ENCODE measurements at regions not wholly inside any gene's neighbourhood (a gene's known extent, or its start where the extent isn't known, plus 50 kb on each side); places are given as distances from the start of the nearest gene placed in this dataset.
"Not testable (repeated sequence)": the region's sequence is repeated elsewhere in the genome, so short reads cannot be mapped to it uniquely, and the experiment has no call there.

DNA sequence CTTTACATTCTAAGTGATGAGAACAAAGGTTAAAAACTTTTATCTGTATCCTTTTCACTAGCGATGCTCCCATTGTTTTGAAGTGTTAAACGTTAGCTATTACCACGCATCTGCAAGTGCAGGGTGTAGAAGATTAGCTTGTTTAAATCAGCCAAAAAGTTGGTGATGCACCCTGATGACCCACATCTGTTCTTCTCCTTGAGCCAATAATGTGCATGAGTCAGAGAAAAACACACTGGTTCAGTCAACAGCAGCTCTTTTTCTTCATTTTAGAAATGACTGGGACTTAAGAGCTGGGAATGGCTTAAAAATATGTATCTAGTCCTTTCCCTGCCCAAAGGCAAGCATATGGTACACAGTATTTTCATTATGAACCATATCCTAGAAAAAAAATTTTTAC, 323.5 kb upstream of the PDE3A start:
- DNase-seq (ENCODE audit: low read depth): peak; percentile 23

- no peak for DNase-seq (ENCODE audit: low read depth)
Measured at GRCh38 chr12:20047901-20048300, 320.4 kb upstream of the PDE3A start.

GRCh38 chr12:20050221-20050620, 318.1 kb upstream of the PDE3A start:
- DNase-seq (ENCODE audit: low read depth): no peak

DNA sequence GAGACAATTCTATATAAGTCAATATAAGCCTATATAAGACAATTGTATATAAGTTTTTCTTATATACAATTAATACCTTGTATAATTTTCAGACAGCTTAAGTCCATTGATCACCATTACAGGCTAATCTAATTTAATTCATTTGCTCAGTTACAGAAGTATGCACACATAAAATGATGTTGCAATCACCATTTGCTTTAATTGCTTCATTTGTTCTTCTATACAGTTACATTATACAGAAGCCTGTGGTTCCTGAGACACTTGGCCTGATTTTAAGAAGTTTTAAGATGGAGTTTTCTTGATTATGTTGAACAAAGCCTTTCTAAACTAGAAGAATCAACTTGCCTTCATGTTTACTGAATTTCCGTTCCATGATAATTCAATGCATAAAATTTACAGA, 314.6 kb upstream of the PDE3A start:
- no peak for DNase-seq (ENCODE audit: low read depth)

GRCh38 chr12:20055856-20056255, 312.5 kb upstream of the PDE3A start:
- no peak for DNase-seq (ENCODE audit: low read depth)

DNA sequence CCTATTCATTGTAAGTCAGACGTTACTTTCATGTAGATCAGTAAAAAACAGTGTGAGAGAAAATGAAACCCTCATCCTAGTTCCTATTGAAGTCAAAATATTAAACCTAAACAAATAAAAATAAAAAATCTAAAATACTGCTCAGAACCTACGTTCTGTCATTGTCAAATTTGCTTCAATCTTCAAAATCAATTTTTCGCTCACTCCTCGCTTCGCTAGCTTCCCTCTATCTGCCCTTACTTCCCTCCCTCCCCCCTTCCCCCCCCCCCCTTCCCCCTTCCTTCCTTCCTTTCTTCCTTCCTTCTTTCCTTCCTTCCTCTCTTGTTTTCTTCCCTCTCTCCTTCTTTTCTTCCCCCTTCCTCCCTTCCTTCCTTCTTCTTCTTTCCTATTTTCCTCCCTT, 310.9 kb upstream of the PDE3A start:
- no peak for DNase-seq (ENCODE audit: low read depth)

DNA sequence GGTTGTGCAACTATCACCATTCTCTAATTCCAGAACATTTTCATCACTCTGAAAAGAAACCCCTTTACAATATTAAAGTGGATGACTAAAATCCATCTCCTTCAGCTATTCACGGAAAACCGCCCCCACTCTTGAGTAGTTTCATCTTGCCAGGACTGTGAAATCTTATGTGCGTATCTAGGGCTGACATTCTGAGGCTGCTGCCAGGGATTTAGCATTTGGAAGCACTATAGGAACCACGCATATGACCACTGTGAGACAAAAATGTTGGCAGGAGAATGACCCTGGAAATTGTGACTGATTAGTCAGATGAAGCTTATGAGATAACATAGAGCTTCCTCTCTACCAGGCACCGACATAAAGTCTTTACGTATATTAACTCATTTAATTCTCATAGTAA, 305.2 kb upstream of the PDE3A start:
- no peak for DNase-seq (ENCODE audit: low read depth)

DNA sequence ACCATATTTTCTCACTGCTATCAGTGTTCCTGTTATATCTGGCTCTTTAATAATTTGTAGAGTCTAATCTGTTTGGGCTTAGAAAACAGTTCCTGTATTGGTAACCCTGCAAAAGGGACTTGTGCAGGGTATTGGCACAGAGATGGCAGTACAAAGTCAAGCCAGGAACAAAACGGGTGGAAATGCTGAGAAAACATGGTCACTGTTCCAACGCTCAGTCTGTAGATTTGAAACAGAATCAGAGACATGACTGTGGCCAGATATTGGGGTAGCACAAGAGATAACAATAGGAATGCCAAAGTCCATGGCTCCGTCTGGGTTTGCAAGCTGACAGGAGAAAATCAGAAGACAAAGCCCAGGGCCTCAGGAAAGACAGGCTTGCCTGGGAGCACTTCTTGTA, 290.7 kb upstream of the PDE3A start:
- DNase-seq (ENCODE audit: low read depth): no peak

GRCh38 chr12:20089077-20089476, 279.3 kb upstream of the PDE3A start:
- DNase-seq (ENCODE audit: low read depth): no peak

DNA sequence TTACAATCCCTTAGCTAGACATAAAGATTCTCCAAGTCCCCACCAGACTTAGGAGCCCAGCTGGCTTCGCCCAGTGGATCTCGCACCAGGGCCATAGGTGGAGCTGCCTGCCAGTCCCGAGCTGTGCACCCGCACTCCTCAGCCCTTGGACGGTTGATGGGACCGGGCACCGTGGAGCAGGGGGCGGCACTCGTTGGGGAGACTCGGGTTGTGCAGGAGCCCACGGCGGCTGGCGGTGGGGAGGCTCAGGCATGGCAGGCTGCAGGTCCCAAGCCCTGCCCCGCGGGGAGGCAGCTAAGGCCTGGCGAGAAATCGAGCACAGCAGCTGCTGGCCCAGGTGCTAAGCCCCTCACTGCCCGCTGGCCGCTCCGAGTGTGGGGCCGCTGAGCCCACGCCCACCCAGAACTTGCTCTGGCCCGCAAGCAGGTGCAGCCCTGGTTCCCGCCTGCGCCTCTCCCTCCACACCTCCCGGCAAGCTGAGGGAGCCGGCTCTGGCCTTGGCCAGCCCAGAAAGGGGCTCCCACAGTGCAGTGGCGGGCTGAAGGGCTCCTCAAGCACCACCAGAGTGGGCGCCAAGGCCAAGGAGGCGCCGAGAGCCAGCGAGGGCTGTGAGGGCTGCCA, 275.0 kb upstream of the PDE3A start:
- not testable (repeated sequence) for DNase-seq (ENCODE audit: low read depth)

- no peak for DNase-seq (ENCODE audit: low read depth)
Measured at GRCh38 chr12:20096430-20096829, 271.9 kb upstream of the PDE3A start.

GRCh38 chr12:20097626-20098025, 270.7 kb upstream of the PDE3A start:
- no peak for DNase-seq (ENCODE audit: low read depth)

DNA sequence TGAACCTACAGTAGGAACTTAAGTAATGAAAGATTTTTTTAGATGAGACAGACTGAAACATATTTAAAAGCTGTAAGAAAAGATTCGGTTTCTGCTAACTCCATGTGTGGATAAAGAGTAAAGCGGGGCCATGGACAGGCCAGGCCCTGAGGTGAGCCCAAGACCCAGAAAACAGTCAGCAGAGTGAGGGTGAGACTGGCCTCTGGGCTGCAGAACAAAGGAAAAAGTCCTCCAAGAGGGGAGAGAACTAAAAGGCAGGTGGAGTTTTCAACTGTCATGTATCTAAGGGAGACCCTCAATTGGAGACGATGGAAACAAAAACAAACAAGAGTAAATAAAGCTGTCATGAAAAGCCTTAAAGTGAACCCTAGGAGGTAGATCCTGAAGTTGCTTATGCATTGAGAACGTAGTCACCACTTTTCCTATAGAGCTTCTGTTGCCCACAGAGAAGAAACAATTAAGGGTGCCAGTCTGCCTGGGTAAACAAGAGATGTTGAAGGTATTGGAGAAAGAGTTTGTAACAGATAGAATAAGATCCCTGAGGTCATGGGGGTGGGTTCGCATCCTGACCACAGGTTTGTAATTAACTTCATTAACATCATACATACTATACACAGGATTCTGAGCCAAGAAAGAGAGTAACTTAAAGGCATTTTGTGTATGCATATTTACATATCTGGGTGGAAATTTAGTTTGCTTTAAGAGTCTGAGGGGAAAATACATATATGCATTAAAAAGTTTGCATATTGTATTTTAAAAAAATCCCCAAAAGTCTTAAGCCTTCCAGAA, 268.7 kb upstream of the PDE3A start:
- no peak for DNase-seq (ENCODE audit: low read depth)

DNA sequence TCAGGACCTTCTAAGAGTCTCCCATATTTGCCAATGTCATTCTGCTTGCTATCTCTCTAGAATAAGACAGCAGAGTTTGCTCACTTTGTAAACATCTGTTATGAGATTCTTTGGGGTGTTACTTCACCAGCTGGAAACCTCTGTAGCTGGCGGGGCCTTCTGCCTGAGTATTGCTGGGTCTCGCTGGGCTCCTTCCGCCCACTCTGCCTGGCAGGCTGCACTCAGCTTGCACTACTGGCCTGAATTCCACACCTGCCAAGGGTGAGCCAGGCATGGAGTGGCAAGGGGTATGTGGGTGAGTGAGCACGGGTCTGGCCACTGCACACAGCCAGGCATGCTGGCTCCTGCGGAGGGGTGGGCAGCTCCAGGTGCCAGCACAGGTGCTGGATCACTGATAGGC, 267.3 kb upstream of the PDE3A start:
- no peak for DNase-seq (ENCODE audit: low read depth)

- DNase-seq (ENCODE audit: low read depth): peak; percentile 5
Measured at GRCh38 chr12:20105943-20106342, 262.4 kb upstream of the PDE3A start.

GRCh38 chr12:20109676-20110075, 258.7 kb upstream of the PDE3A start:
- DNase-seq (ENCODE audit: low read depth): no peak

DNA sequence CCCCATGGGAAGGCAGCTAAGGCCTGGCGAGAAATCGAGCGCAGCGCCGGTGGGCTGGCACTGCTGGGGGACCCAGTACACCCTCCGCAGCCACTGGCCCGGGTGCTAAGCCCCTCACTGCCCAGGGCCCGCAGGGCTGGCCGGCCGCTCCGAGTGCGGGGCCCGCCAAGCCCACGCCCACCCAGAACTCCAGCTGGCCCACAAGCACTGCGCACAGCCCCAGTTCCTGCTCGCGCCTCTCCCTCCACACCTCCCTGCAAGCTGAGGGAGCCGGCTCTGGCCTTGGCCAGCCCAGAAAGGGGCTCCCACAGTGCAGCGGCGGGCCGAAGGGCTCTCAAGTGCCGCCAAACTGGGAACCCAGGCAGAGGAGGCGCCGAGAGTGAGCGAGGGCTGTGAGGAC, 253.0 kb upstream of the PDE3A start:
- DNase-seq (ENCODE audit: low read depth): not testable (repeated sequence)

DNA sequence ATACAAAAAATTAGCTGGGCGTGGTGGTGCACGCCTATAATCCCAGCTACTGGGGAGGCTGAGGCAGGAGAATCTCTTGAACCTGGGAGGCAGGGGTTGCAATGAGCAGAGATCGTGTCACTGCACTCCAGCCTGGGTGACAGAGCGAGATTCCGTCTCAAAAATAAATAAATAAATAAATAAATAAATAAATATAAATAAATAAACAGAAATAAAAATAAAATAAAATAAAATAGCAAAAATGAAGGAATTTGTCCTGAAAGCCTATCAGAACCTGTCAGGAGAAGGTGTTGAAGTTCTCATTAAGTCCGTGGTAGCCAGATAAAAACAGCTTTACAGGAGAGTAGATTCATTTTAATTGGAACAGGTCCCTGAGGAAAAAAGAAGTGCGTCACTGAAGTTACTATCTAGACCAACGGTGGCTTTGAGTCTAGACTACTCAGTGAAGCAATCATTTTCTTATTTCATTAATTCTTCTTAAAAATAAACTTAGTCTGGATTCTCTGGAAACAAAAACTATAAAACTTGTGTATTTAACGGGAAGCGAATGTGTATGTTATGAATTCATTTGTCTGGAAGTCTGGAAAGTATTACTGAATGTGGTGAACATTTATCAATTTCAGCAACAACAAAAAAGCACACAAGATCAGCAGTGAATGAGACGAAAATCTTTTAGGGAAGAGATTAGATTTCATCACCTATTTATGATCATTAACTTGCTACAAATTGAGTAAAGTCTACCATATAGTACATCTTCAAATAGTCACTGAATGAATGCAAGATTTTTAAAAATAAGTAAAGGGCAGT, 248.5 kb upstream of the PDE3A start:
- DNase-seq (ENCODE audit: low read depth): no peak

DNA sequence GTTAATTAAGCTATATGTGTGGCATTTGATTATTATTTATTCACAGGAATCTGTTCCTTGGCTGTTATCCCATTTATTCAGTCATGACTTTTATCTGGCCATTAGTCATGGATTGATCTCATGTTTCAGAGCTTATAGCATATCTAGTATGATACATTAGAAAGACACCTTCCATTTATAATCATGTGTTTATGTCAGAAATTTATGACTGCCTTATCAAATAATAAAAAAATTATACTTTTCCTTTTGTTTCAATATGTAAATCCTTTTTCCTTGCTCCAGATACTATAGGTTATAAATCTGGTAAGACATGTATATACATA, 248.0 kb upstream of the PDE3A start:
- no peak for DNase-seq (ENCODE audit: low read depth)

GRCh38 chr12:20122274-20122673, 246.1 kb upstream of the PDE3A start:
- DNase-seq (ENCODE audit: low read depth): no peak

GRCh38 chr12:20123465-20123864, 244.9 kb upstream of the PDE3A start:
- DNase-seq (ENCODE audit: low read depth): no peak

DNA sequence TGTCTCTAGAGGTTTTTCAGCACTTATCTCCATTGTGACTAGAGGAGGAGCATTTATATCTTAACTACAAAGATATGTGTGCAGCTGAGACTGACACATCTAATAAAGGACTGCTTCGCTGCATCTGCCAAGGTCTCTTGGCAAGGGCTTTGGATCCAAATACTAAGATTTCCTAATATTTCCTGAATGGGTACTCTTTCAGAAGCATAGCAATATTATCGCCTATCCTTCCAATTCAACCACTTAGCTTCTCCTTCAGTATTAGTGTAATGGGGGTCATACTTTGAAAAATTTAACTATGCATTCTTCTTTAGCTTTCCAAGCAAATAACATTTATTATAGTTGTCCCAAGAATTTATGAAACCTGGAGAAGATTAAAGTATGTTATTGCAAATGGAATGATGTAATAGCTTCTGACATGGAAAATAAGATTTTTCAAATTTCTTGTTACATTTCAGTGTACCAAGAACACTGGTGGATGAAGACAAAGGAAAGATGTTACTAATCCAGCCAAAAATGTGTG, 243.0 kb upstream of the PDE3A start:
- DNase-seq (ENCODE audit: low read depth): no peak

DNA sequence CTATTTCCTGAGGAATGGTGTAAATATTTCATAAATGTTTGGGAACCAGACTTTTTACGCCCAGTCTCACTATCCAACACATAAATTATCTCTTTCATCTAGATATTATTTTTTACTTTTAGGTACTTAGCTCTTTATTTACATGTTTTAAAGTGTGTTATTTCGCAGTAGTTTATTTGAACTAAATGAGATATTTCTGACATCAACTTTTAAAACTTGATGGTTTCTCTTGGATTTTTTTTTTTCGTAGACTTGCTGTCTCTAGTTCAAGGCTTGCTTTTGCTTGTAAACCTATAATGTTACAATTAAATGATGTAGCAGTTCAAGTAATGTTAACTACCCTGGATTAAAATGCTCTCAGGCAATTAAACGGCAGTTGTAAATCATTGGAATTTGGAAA, 241.7 kb upstream of the PDE3A start:
- no peak for DNase-seq (ENCODE audit: low read depth)

All from GM04504 (cell line).